ENCODE measurements at regions not wholly inside any gene's neighbourhood (a gene's known extent, or its start where the extent isn't known, plus 50 kb on each side); places are given as distances from the start of the nearest gene placed in this dataset.
"Not testable (repeated sequence)": the region's sequence is repeated elsewhere in the genome, so short reads cannot be mapped to it uniquely, and the experiment has no call there.

- TF ChIP-seq MAX (IDR thresholded peaks at IDR 0.05); POLR2AphosphoS5 (IDR thresholded peaks at IDR 0.05; ENCODE audit: low read depth, low read length); EGR1 (IDR thresholded peaks at IDR 0.05; ENCODE audit: low read depth); JUND (IDR thresholded peaks at IDR 0.05); REST (IDR thresholded peaks at IDR 0.05; ENCODE audit: low read depth); EZH2 (IDR thresholded peaks at IDR 0.05); POLR2A (IDR thresholded peaks at IDR 0.05; ENCODE audit: borderline replicate concordance, extremely low read depth, insufficient read depth, insufficient read length); ZNF274 (IDR thresholded peaks at IDR 0.05; ENCODE audit: low read depth, low read length); RAD21 (IDR thresholded peaks at IDR 0.05; ENCODE audit: low read depth); FOSL1 (IDR thresholded peaks at IDR 0.05; ENCODE audit: low read depth); ZBTB33 (IDR thresholded peaks at IDR 0.05; ENCODE audit: extremely low read depth, insufficient replicate concordance, low read length); EZH2phosphoT487 (IDR thresholded peaks at IDR 0.05; ENCODE audit: borderline replicate concordance): not testable (repeated sequence)
- TF ChIP-seq CTCF (IDR thresholded peaks at IDR 0.05 in 2 of 3, conservative IDR thresholded peaks at IDR 0.05 in 1 of 3; ENCODE audit: borderline replicate concordance in 1 of 3, insufficient read depth in 1 of 3, low read depth in 2 of 3, low read length in 2 of 3), result 0 out of 6 replicates have a peak, but pooled peaks of 1 of the 3 experiments have one; percentile 9
These were observed 62.8 kb upstream of the ARL17B start for GRCh38 chr17:46424187-46424884.

Measured in HCT116 (cell line).